ENCODE measurements at regions not wholly inside any gene's neighbourhood (a gene's known extent, or its start where the extent isn't known, plus 50 kb on each side); places are given as distances from the start of the nearest gene placed in this dataset.

DNA sequence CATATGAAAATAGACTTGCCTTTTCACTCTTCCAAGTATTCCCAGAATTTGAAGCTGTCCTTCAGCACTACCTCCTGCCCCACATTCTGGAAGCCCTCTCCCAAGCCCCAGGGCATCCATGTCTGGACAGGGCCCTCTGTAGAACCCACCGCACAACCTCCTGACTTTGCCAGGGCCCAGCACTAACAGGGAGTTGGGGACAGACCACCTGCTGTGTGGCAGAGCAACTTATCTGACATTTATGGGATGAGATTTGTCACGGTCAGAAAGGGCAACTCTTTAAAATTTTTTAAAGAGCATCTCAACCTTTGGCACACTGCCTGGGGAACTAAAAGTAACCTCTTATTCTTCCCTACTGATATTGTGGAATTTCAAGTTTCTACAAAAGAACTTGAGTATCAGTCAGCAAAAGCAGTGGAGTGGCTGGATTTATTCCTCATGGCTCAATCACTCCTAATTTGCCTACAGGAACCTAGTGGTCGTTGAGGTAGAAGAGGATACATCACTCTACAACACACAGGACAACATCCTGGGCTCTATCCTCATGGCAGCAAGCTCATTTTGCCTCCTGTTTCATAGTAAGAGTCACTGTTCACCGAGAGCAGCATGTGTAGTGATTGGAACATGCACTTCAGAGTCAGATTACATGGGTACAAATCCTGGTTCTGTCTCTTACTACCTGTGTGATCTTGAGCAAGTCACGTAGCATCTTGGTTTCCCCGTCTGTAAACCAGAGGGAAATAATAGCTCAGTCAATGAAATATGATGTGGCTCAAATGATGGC lies 285.3 kb downstream of the ENC1 start:
- no peak for DNase-seq (ENCODE audit: low read depth in 2 of 2)

DNA sequence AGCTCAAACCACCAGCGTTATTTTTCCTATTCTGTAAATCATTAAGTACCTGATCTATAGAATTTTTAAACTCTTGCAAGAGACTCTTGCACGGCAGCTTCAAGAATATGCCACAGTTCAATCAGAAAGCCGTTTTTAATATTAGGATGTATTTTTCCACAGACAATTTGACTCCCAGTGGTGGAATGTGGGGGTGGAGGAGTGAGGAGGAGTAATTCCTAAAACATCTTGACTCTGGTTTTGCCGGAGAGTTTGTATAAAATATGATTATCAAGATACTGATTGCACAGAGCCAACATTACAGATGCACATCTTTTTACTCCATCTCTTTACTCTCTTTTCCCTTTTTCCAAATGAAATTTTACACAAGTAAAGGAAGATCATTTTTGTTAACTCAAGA lies 288.3 kb downstream of the ENC1 start:
- DNase-seq (ENCODE audit: low read depth in 2 of 2): no peak

DNA sequence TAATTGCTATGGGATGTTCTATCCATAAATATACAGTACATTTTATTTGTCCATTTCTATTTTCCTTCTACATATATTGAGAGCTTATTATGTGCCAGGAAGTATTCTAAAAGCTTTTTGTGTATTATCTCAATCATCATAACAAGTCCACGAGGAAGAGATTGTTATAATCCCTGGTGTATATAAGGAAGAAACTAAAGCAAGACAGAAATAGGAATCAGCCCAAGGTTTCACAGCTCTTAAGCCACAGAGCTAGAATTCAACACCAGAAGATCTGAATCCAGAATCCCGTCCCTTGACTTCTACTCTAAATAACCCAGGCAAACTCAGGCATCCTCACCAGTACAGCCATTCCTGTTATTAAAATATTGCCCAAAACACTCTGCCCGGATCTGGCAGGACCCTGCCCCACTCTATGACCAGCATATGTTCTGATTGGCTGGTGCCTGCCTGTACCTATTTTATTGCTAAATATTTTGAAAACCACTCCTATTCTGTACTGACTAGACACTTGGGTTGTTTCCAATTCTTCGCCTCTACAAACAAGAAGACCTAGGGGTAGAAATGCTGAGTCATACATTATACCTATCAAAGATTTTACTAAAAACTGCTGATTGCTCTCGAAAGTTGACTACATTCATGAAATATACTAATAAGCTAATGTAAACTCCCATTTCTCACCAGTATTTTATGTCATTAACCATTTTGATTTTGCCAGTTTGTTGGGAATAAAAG lies 297.4 kb downstream of the ENC1 start:
- no peak for DNase-seq (ENCODE audit: low read depth in 2 of 2)

DNA sequence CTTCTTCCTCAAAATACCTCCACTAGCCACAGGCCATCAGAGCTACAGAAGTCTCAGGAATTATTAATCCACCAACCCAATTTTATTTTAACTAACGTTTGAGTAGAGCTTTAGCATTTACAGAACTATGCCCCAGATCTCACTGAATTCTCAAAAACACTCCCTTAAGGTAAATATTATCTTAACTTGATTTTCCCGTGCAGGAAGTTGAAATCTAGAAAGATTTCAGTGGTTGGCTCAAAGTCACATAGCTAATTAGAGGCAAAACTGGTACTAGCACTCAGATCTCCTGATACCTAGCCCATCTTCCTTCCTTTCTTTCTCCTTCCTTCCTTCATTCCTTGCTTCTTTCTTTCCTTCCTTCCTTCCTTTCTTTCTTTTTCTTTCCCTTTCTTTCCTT lies 298.3 kb downstream of the ENC1 start:
- DNase-seq (ENCODE audit: low read depth in 2 of 2): no peak

GRCh38 chr5:74341221-74341620 lies 299.3 kb downstream of the ENC1 start:
- DNase-seq (ENCODE audit: low read depth in 2 of 2): no peak

GRCh38 chr5:74340476-74340875 lies 300.1 kb downstream of the ENC1 start:
- DNase-seq (ENCODE audit: low read depth in 2 of 2): no peak

GRCh38 chr5:74337984-74338310 lies 302.6 kb downstream of the ENC1 start:
- DNase-seq (ENCODE audit: low read depth in 2 of 2): no peak

GRCh38 chr5:74337254-74337983 lies 303.1 kb downstream of the ENC1 start:
- no peak for DNase-seq (ENCODE audit: low read depth in 2 of 2)

- no peak for DNase-seq (ENCODE audit: low read depth in 2 of 2)
Measured at GRCh38 chr5:74336297-74336696, 304.2 kb downstream of the ENC1 start.

GRCh38 chr5:74334762-74335384 lies 305.7 kb downstream of the ENC1 start:
- no peak for DNase-seq (ENCODE audit: low read depth in 2 of 2)

DNA sequence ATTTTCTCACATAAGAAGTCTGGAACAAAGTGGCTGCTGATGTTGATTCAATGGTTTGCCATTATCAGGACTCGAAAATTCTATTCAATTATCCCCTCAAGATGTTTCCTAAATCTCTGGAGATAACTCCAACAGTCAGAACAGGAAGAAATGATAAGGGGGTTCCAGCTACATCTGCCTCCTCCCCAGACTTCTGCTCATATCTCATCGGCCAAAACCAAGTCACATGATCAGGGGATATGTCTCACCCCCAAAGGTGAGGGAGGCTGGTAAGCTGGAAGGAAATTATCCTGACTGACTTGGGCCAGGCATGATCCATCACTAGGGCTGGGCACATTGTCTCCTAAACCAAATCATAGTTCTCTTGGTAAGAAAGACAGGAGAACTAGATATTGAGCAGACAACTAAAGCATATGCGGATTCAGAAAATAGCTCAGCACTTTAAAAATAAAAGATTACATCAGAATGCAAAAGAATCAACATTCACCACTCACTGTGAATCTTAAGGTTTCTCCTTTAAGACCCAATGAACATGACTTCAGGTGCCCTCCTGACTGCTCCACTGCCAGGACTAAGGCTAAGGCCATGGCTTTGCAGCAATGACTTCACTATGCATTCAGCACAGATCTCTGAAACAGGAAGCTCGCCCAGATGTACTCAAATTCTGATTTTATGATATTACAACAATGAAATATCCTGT lies 306.3 kb downstream of the ENC1 start:
- DNase-seq (ENCODE audit: low read depth in 2 of 2): no peak

DNA sequence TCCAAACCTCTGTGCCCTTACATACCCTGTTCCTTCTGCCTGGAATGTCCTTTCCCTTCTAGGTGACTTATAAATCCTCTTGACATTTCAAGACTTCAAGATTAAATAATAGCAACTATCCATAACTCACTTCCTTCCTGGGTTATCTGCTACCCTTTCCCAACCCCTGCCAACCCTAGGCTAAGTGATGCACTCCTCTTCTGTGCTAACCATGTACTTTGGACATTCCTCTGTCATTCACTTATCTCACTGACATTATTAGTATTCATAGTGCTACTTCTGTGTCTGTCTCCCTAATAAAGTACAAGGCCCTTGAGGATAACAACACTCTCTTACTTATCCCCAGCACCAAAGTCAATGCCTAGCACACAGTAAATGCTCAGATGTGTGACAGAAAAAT lies 307.1 kb downstream of the ENC1 start:
- DNase-seq (ENCODE audit: low read depth in 2 of 2): no peak

GRCh38 chr5:74332682-74333081 lies 307.8 kb downstream of the ENC1 start:
- DNase-seq (ENCODE audit: low read depth in 2 of 2): no peak

DNA sequence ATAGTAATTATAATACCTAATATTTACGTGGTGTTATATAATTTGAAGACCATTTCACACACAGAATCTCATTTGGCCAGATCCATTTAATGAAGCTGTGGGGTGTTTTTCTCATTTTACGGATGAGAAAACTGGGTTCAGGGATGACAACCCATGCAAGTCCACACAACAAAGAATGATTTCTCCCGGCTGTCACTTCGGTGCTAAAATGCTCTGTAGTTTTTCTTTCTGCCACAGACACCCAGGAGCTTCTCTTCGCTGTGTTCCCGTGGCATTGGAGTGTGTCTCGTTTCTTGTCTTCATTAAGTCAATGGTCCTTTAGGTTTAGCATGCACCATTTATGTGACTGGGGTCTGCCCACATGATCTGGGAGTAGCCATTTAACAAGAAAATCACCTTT lies 308.5 kb downstream of the ENC1 start:
- DNase-seq (ENCODE audit: low read depth in 2 of 2): no peak

- no peak for DNase-seq (ENCODE audit: low read depth in 2 of 2)
Measured at GRCh38 chr5:74328221-74328630, 312.3 kb downstream of the ENC1 start.

- no peak for DNase-seq (ENCODE audit: low read depth in 2 of 2)
Measured at GRCh38 chr5:74327339-74327685, 313.2 kb downstream of the ENC1 start.

DNA sequence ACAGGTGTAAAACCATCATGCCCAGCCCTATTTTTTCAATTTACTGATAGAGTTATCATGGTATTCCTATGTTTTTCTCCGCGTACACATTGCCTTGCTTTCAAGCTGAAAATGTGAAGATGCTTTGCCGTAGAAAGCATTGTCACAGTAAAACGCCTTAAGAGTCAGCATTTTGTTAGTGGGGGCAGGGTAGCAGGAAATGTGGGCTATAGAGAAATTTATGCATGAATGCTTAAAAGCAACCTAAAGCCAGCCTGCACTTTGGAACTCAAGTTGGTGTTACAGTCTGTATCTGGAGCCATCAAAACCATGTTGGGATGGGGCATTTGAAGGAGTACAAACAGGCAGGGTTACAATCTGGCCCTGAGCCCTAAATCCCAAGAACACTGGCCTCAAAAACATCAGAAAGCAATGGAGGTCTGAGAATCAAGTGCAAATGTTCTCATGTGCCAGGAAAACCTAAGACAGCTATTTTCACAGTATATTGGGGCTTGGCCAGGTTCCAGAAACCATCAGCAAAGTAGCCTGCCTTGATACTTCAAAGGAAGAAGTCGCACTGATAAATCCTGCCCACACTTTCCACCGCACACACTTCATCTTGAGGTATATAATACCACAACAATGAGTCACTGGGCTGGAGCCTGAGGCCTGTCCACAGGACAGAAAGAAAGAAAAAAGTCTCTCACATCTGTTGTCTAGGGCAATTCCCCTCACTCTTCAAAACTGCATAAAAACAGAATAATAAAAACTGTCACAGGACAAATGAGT lies 313.8 kb downstream of the ENC1 start:
- peak; percentile 63 to 67 for DNase-seq (ENCODE audit: low read depth in 2 of 2)

- DNase-seq (ENCODE audit: low read depth in 2 of 2): no peak
Measured at GRCh38 chr5:74325866-74326265, 314.7 kb downstream of the ENC1 start.

DNA sequence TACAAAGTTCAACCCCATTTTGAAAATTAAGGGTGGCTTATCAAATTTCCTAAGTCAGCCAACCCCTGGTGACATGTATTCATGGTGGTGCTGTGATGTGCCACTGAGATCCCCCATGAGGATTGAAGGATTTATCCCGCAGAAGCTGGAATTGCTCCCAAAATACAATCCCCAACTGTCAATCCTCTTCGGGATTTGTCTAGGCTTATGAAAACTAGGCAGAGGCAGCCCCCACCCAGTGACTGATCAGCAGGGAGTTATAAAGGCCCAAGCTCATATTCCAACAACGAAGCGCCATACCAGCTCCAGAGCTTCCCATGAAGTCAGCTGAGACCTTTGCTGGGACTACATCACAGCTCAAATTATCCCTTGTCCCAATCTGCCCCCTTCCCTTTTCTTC lies 316.0 kb downstream of the ENC1 start:
- DNase-seq (ENCODE audit: low read depth in 2 of 2): no peak

- DNase-seq (ENCODE audit: low read depth in 2 of 2): no peak
Measured at GRCh38 chr5:74322944-74323343, 317.6 kb downstream of the ENC1 start.

DNA sequence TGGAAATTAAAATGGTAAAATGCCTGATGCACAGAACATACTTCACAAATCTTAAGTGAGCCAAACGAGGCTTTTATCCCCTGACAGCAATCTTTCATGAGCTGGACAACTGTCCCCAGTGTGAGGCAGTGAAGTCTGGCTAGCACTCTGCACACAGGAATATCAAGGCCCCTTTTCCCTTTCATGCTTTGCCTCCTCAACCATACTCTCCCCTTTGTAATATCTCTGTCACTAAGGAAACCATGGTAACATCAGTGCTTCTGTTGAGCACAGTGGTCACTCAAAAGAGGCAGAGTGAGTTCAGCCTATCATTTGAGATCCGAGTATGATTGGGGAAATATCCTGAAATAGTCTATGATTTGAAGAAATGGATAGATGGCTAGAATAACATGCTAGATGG lies 318.3 kb downstream of the ENC1 start:
- no peak for DNase-seq (ENCODE audit: low read depth in 2 of 2)
